Stomach (tissue), 4 donors: ENCODE measurements at regions not wholly inside any gene's neighbourhood (a gene's known extent, or its start where the extent isn't known, plus 50 kb on each side); places are given as distances from the start of the nearest gene placed in this dataset.

Source experiments
- EP300 ChIP-seq: sonication (generic); formaldehyde crosslinking; IDR thresholded peaks from one replicate; pipeline ENCODE4 v1.6.1; 2017; ENCODE audit warnings: antibody characterized with exemption
- POLR2A ChIP-seq, 4 donors: fragments of 450-650 bp; IDR thresholded peaks; one replicate each; pipeline ENCODE4 v1.6.1; 2016; ENCODE audit warnings: antibody characterized with exemption in 4 of 4, control low read depth in 2 of 4, mild to moderate bottlenecking in 1 of 4, moderate library complexity in 1 of 4
- POLR2AphosphoS5 ChIP-seq, 3 donors: sonication (generic); formaldehyde crosslinking; IDR thresholded peaks; one replicate each; pipeline ENCODE4 v1.6.1; 2016; ENCODE audit warnings: antibody characterized with exemption in 3 of 3
- TF ChIP-seq, protein P1 (sequence below), 7 experiments: fragments of 450-650 bp in 4 of 7; fragments of 200-600 bp in 3 of 7; sonication (generic) in 3 of 7; IDR thresholded peaks; one replicate each; pipeline ENCODE4 v1.5.1; 2016 to 2019; ENCODE audit warnings: antibody characterized with exemption in 7 of 7, control low read depth in 2 of 7, mild to moderate bottlenecking in 1 of 7

- TF ChIP-seq, protein P1, sequence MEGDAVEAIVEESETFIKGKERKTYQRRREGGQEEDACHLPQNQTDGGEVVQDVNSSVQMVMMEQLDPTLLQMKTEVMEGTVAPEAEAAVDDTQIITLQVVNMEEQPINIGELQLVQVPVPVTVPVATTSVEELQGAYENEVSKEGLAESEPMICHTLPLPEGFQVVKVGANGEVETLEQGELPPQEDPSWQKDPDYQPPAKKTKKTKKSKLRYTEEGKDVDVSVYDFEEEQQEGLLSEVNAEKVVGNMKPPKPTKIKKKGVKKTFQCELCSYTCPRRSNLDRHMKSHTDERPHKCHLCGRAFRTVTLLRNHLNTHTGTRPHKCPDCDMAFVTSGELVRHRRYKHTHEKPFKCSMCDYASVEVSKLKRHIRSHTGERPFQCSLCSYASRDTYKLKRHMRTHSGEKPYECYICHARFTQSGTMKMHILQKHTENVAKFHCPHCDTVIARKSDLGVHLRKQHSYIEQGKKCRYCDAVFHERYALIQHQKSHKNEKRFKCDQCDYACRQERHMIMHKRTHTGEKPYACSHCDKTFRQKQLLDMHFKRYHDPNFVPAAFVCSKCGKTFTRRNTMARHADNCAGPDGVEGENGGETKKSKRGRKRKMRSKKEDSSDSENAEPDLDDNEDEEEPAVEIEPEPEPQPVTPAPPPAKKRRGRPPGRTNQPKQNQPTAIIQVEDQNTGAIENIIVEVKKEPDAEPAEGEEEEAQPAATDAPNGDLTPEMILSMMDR (IDR thresholded peaks at IDR 0.05), result no peak
- TF ChIP-seq EP300 (no peak), POLR2A (IDR thresholded peaks at IDR 0.05) (no peak), POLR2AphosphoS5 (IDR thresholded peaks at IDR 0.05) (no peak)
Measured at GRCh38 chr2:16207151-16207550, 266.8 kb downstream of the MYCN start.
